ENCODE measurements at regions not wholly inside any gene's neighbourhood (a gene's known extent, or its start where the extent isn't known, plus 50 kb on each side); places are given as distances from the start of the nearest gene placed in this dataset.

DNA sequence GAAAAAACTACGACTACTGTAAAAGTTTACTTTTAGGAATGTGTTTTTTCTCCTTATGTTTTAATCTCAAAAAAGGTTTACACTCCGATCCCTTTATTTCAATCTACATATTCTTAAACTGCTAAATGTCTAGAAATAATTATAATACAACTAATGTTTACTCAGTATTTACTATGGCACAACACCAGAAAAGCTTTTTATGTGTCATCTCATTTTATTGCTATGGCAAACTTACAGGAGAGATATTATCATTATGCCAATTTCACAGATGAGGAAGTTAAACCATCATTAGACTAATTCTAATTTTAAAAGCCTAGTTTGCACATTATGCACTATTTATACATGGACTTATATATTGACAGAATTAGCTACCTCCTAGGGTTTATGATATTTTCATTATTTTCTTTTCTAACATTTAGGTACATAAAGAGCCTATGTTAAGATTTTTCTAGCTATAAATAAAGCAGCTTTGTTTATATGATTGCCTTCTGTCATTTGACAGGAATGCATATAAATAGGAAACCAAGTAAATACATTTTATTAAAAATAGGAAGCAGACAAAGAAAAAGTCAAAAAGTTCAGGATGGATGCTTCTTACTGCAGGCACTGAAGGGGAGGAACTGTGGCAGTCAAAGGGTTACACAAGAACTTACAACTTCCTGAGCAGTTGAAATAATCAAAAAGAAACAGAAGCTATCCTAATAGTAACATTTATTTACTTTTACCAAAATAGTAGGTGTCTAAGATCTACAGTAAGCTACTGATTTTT lies 442.4 kb downstream of the LTN1 start:
- TF ChIP-seq CTCF (IDR thresholded peaks at IDR 0.05) (no peak), POLR2A (IDR thresholded peaks at IDR 0.05) (no peak), EP300 (IDR thresholded peaks at IDR 0.05) (no peak)
